BJ (cell line): ENCODE measurements at regions not wholly inside any gene's neighbourhood (a gene's known extent, or its start where the extent isn't known, plus 50 kb on each side); places are given as distances from the start of the nearest gene placed in this dataset.

Experiments used
- CTCF ChIA-PET: fragments of 350-600 bp; formaldehyde crosslinking; extraction: SDS; loops from one replicate; lab custom pipeline; 2021; ENCODE audit warnings: antibody characterized with exemption, inconsistent platforms; lab: Yijun Ruan, JAX
- POLR2A ChIA-PET: fragments of 300-600 bp; sonication (Branson Sonifier 250); formaldehyde crosslinking; extraction: SDS; loops from one replicate; lab custom pipeline; 2021; ENCODE audit warnings: antibody characterized with exemption; lab: Charles Lee
- DNase-seq: peaks from one replicate; pipeline ENCODE4 v3.0.0-alpha.2; 2011; ENCODE audit warnings: low read depth
- H3K27me3 ChIP-seq: 2 replicates; pipeline ENCODE4 v1.6.0; 2011; ENCODE audit warnings: low read length; ENCODE audit not compliant: control insufficient read depth, insufficient read depth
- H3K36me3 ChIP-seq: 2 replicates; pipeline ENCODE4 v1.5.1; 2011; ENCODE audit warnings: low read length; ENCODE audit not compliant: control insufficient read depth, insufficient read depth
- H3K4me3 ChIP-seq: 2 replicates; pipeline ENCODE4 v1.5.1; 2011; ENCODE audit warnings: low read depth, mild to moderate bottlenecking, control low read depth, low read length
- CTCF ChIP-seq: IDR thresholded peaks from 2 replicates; pipeline ENCODE4 v1.5.1; 2011; ENCODE audit warnings: low read depth, mild to moderate bottlenecking, control low read depth, inconsistent platforms, low read length, moderate library complexity; ENCODE audit not compliant: insufficient read depth

GRCh38 chr1:105172788-105173187 is 1423.1 kb downstream of the AMY1C start:
- Histone ChIP-seq H3K36me3 (no peaks in the 10 kb centered on the region), H3K27me3 (no peaks in the 10 kb centered on the region), H3K4me3 (no peak overlapping the region)
- CTCF ChIA-PET: no interaction called here
- no peak for DNase-seq
- POLR2A ChIA-PET: no interaction called here
- no peak for TF ChIP-seq CTCF

GRCh38 chr1:105180789-105181188 is 1431.1 kb downstream of the AMY1C start:
- POLR2A ChIA-PET: no interaction called here
- Histone ChIP-seq H3K4me3 (no peak overlapping the region), H3K27me3 (no peaks in the 10 kb centered on the region), H3K36me3 (no peaks in the 10 kb centered on the region)
- CTCF ChIA-PET: no interaction called here
- no peak for TF ChIP-seq CTCF
- DNase-seq: no peak

GRCh38 chr1:105204836-105205371 is 1455.2 kb downstream of the AMY1C start:
- no peak for TF ChIP-seq CTCF

GRCh38 chr1:105208581-105208980 is 1458.9 kb downstream of the AMY1C start:
- H3K4me3 ChIP-seq: no peak overlapping the region
- DNase-seq: no peak
- H3K27me3 ChIP-seq: no peaks in the 10 kb centered on the region
- ChIA-PET POLR2A (no interaction called here), CTCF (interaction anchor here (0.6 to 0.7 kb wide), 2 partner anchors 80 to 1436 kb away, joined by 3 read pairs; no protein-coding TSS in a partner anchor)
- no peak for TF ChIP-seq CTCF
- H3K36me3 ChIP-seq: no peaks in the 10 kb centered on the region

More at GRCh38 chr1:105204836-105205371, 1455.2 kb downstream of the AMY1C start:
- Histone ChIP-seq H3K36me3 (no peaks in the 10 kb centered on the region), H3K27me3 (no peaks in the 10 kb centered on the region), H3K4me3 (no peak overlapping the region)
- POLR2A ChIA-PET: no interaction called here
- no peak for DNase-seq
- CTCF ChIA-PET: no interaction called here

GRCh38 chr1:105210747-105211146 is 1461.0 kb downstream of the AMY1C start:
- H3K4me3 ChIP-seq: no peak overlapping the region
- DNase-seq: no peak
- POLR2A ChIA-PET: no interaction called here
- TF ChIP-seq CTCF: no peak
- CTCF ChIA-PET: no interaction called here
- no peaks in the 10 kb centered on the region for H3K36me3 ChIP-seq
- no peaks in the 10 kb centered on the region for H3K27me3 ChIP-seq
